Gastroesophageal sphincter (tissue), 3 donors: ENCODE measurements at regions not wholly inside any gene's neighbourhood (a gene's known extent, or its start where the extent isn't known, plus 50 kb on each side); places are given as distances from the start of the nearest gene placed in this dataset.

Experiments
- POLR2AphosphoS5 ChIP-seq: sonication (generic); formaldehyde crosslinking; IDR thresholded peaks from one replicate; pipeline ENCODE4 v1.6.1; 2017; ENCODE audit warnings: antibody characterized with exemption
- TF ChIP-seq, protein P1 (sequence below), 4 experiments: fragments of 200-600 bp in 2 of 4; fragments of 450-650 bp in 2 of 4; sonication (generic) in 1 of 4; IDR thresholded peaks; one replicate each; pipeline ENCODE4 v1.5.1; 2017 to 2019; ENCODE audit warnings: antibody characterized with exemption in 4 of 4, mild to moderate bottlenecking in 2 of 4, moderate library complexity in 2 of 4

DNA sequence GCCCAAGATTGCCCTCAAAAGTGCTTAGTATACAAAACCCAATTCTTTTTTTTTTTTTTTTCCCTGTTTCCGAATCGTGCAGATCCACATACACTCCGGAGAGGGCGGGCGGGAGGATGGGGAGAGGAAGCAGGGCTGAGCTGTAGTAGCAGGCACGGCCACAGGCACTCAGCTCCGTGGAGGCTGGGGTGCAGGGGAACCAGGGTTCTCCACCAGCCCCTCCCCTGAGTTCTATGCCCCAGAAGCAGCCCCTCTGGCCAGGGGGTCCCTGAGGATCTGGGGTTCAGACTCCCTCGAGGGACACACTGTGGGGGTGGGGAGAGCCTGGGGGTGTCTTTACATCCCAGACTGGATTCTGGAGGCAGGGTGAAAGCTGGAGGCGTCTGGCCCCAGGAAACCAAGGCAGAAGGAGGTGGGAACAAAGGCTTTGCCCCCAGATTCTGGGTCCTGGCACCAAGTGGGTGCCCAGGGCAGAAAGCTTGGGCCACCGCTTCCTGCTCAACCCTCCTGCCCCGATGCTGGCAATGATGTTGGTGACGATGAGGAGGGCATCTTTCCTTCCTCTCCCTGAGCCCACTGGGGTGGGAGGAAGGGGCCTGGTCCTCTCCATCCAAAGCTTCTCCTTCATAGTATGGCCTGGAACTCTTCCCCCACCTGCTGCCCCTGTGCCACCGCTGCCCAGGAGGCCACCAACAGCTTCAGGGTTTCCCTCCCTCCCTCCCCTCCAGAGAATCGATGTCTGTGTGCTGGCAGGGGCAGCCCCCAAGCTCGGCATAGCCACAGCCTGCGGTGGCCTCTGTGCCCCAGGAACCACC, 106.4 kb upstream of the TARDBP start:
- TF ChIP-seq POLR2AphosphoS5: no peak
- TF ChIP-seq, protein P1, sequence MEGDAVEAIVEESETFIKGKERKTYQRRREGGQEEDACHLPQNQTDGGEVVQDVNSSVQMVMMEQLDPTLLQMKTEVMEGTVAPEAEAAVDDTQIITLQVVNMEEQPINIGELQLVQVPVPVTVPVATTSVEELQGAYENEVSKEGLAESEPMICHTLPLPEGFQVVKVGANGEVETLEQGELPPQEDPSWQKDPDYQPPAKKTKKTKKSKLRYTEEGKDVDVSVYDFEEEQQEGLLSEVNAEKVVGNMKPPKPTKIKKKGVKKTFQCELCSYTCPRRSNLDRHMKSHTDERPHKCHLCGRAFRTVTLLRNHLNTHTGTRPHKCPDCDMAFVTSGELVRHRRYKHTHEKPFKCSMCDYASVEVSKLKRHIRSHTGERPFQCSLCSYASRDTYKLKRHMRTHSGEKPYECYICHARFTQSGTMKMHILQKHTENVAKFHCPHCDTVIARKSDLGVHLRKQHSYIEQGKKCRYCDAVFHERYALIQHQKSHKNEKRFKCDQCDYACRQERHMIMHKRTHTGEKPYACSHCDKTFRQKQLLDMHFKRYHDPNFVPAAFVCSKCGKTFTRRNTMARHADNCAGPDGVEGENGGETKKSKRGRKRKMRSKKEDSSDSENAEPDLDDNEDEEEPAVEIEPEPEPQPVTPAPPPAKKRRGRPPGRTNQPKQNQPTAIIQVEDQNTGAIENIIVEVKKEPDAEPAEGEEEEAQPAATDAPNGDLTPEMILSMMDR (IDR thresholded peaks at IDR 0.05): no peak
